ENCODE measurements at regions not wholly inside any gene's neighbourhood (a gene's known extent, or its start where the extent isn't known, plus 50 kb on each side); places are given as distances from the start of the nearest gene placed in this dataset.
"Not testable (repeated sequence)": the region's sequence is repeated elsewhere in the genome, so short reads cannot be mapped to it uniquely, and the experiment has no call there.

DNA sequence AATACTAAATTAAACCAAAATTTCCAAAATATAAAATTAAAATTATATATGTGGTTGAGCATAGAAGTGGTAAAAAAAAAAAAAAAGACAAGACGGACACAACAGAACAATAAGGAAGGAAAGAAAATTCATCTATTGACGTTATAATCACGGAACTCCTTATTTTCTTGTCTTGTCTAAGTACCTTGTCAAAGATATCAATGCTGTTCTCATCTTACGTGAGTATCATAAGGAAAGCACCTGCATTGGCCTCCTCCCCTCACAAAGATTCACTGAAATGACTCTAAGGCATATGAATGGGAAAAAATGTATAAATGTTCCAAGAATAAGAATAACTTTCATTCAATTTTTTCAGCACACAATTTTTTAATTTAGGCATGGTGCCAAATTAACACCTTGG is 135.4 kb downstream of the PPP1R3A start:
- DNase-seq (ENCODE audit: low read depth), result no peak

- no peak for DNase-seq (ENCODE audit: low read depth)
These were observed 143.0 kb downstream of the PPP1R3A start for GRCh38 chr7:113775804-113776203.

DNA sequence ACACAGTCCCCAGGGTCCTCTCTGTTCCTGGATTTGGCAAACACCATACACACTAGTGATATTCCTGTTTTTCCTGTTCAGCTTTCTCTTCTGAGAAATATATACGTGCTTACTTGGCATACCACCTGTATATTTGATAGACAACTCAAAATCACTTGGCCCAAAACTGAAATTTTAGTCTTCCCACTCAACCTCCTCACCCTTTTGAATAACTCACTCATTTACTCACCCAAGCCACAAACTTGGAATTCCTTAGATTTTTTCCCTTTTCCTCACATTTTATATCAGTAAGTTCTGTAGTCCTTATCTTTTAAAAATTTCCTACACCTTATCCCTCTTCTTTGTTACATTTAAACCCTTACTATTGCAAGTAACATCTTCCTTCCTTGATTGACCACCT is 143.4 kb downstream of the PPP1R3A start:
- no peak for DNase-seq (ENCODE audit: low read depth)

DNA sequence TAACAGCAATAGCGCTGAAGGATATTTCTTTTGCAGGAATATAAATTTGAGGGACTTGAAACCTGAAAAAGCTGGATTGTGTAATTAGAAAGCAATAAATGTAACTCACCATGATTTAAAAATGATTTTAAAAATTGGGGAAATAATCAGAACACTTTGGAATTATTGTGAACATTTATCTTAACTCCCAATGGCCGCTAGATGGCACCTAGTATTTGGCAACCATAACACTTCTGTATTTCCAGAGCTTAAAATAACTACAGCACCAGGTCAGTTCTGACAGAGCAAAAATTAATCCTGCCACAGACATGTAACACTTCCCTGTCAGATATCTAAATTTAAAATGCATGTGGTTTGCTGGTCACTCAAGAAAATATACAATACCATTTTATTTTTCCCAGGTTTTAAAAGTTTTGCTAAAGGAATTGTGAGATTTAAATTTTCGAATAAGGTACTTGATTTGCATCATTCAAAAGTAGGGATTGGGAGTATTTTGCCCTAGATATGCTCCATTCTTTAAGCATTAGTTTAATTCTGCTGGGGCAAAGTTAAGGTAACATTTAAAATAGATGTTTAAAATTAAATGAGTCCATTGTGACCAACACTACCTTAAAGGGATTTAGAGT is 144.5 kb downstream of the PPP1R3A start:
- DNase-seq (ENCODE audit: low read depth), result no peak

DNA sequence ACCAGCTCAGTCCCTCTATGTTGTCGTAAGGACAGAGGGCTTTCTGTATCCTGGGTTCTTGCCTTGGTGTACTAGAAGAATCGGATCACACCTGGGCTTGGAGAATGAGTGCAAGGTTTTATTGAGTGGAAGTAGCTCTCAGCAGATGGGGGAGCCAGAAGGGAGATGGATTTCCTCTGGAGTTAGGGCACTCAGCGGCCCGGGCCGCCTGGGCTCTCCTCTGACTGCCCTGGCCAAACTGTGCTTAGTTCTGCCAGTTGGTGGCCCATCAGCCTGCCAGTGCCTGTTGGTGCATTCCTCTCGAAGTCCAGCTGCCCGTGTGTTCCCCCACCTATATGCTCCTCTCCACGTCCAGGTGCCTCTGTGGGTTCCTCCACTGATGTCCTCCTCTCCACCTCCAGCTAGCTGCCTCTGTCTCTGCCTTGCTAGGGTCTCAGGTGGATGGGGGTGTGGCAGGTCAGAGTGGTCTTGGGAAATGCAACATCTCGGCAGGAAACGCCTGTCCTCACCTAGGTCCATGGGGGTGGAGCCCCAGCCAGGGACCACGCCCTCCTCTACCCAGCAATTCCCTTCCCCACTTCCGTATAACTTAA is 148.6 kb downstream of the PPP1R3A start:
- DNase-seq (ENCODE audit: low read depth), result no peak

DNA sequence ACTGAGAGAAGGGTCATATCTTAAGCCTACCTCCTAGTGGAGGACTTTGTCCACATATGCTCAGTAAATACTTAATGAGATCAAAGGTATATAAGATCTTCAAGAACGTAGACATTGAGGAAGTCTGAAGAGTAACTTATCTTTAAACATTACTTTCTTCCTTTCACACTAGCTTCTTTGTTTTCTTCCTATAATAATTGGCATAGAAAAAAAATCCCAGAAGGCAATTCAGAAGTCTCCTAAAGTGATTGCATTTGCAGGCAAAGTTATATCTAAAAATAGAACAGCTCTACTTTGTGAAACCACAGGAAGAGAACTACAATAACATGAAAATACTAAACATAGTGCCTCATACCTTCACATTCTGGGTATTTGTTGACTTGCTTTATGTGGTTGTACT is 150.4 kb downstream of the PPP1R3A start:
- no peak for DNase-seq (ENCODE audit: low read depth)

DNA sequence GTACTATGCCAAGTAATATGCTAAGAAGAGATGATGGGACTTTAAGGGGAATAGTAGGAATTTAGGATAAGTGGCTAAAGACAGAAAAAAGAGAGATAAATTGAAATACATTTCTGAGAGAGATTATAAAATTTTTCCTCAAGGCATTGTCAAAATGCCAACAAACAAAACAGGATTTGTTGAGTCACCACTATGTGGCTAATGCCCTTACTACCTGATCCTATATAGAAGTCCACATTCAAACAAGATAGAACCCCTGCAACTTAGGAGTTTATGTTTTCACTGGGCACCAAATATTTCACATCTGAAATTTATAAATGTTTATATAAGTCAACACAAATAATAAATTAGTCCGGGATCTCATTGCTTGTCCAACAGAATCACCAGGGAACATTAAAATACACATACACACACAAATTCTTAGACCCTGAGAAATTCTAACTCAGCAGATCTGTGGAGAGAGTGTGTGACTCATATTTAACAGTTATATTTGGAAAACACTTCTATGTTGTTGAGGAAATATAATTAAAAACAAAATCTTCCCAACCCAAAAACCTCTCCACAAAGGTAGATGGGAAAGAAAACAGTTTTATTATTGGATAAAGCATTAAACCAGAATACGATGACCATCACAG is 154.3 kb downstream of the PPP1R3A start:
- DNase-seq (ENCODE audit: low read depth), result no peak

DNA sequence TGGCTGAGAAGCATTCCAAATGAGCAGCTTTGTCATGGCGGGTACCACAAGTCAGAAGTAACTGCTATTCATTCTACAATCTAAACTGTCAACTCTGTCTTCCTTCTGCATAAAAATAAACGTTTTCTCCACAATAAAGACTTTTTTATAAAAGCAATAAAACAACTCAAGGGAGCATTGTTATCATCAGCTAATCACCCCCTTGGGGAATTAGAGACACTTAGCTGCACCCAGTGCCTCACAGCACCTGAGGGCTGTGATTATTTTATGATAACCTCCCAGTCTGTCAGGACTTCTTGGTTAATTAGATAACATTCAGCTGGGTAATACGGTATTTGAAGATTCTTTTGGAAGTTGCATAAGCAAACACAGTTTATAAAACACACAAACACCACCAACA is 155.6 kb downstream of the PPP1R3A start:
- DNase-seq (ENCODE audit: low read depth), result no peak

DNA sequence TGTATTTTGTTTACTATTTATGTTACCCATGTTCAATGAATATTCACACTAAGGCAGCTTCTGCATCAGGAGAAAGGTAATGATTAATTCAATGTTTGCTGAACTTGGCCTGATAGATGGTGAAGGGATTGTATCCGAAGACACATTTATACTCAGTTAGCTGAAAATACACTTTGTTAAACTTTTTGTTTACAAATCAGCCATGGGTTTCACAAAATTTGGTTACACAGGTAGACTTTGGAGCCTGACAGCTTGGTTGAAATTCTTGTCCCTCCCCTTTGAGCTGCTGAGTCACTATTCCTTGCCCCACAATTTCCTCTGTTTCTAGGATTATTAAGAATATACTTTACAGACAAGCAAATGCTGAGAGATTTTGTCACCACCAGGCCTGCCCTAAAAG is 162.6 kb downstream of the PPP1R3A start:
- DNase-seq (ENCODE audit: low read depth), result no peak

GRCh38 chr7:113752689-113753088 is 166.1 kb downstream of the PPP1R3A start:
- DNase-seq (ENCODE audit: low read depth), result no peak

GRCh38 chr7:113752289-113752688 is 166.5 kb downstream of the PPP1R3A start:
- no peak for DNase-seq (ENCODE audit: low read depth)

DNA sequence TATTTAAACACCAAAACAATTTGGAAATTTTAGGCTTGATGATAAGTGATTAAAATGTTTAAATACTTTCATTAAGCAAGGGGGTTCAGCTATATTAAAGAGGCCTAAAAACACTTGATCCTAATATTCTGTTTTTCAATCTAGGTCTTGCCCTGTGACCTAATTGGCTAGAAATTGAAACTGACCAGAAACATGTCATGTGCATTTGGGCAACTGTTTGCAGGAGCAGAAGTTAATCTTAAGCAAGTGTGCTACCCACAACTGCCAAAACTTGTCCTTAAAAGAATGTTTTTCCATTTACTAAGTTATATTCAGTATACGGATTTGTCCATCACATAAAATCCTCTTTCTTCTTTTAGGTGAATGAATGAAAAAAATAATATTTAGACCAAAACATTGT is 167.3 kb downstream of the PPP1R3A start:
- DNase-seq (ENCODE audit: low read depth), result no peak

DNA sequence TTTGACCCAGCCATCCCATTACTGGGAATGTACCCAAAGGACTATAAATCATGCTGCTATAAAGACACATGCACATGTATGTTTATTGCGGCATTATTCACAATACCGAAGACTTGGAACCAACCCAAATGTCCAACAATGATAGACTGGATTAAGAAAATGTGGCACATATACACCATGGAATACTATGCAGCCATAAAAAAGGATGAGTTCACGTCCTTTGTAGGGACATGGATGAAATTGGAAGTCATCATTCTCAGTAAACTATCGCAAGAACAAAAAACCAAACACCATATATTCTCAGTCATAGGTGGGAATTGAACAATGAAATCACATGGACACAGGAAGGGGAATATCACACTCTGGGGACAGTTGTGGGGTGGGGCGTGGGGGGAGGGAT is 170.4 kb downstream of the PPP1R3A start:
- not testable (repeated sequence) for DNase-seq (ENCODE audit: low read depth)

- DNase-seq (ENCODE audit: low read depth), result not testable (repeated sequence)
These were observed 175.8 kb downstream of the PPP1R3A start for GRCh38 chr7:113742946-113743431.

GRCh38 chr7:113742377-113742776 is 176.4 kb downstream of the PPP1R3A start:
- no peak for DNase-seq (ENCODE audit: low read depth)

DNA sequence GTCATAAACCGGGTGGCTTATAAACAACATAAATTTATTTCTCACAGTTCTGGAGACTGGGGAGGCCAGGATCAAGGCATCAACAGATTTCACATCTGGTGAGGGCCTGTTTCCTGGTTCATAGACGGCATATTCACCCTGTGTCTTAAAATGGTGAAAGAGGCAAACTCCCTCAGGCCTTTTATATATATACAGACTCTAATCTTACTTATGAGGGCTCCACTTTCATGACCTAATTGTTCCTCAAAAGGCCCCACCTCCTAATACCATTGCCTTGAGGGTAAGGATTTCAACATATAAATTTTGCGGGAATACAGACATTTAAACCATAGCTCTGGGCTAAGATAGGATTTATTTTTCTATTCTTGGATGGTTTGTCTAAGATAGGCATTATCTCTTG is 187.2 kb downstream of the PPP1R3A start:
- DNase-seq (ENCODE audit: low read depth), result no peak

DNA sequence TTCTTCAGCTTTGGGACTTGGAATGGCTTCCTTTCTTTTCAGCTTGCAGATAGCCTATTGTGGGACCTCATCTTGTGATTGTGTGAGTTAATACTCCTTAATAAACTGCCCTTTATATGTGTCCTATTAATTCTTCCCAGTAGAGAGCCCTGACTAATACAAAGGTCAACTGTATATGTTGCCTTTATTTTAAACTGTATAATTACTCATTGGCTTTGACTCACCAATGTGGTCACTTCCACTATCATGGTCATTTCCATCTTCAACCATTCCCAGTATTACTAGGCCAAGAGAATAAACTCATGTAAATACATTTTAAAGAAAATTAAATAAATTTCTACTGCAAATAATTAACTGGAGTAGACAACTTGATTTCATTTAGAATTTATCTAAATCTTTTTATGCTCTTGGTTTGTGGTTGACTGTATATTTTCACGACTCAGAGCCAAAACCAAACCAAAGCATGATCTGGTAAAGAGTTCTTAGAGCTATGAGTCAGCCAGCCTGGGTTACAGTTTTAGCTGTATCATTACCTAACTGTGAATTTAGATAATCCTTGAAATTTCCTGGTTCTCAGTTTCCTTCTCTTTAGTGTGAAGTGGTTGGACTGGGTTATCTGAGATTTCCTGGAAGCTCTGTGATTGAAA is 188.4 kb downstream of the PPP1R3A start:
- DNase-seq (ENCODE audit: low read depth), result no peak

DNA sequence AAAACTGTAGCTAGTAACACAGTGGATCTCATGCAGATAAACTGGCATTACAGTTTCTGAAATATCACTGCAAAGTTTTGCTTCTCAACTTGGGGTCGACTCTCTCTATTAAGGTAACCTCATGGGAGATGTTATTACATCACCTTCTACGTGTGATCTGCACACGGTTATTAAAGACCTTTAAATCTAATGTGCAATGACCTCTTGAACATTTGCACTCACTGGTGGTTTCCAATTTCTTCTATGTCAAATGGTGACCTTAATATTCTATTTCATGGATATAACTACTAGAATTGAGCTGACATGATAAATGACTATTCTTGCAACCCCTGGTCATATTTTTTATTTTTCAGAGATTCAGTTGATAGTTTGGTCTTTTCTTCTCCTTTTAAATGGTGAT is 191.3 kb downstream of the PPP1R3A start:
- DNase-seq (ENCODE audit: low read depth), result no peak

- no peak for DNase-seq (ENCODE audit: low read depth)
These were observed 196.8 kb downstream of the PPP1R3A start for GRCh38 chr7:113722006-113722405.

GRCh38 chr7:113717739-113718138 is 201.1 kb downstream of the PPP1R3A start:
- no peak for DNase-seq (ENCODE audit: low read depth)

DNA sequence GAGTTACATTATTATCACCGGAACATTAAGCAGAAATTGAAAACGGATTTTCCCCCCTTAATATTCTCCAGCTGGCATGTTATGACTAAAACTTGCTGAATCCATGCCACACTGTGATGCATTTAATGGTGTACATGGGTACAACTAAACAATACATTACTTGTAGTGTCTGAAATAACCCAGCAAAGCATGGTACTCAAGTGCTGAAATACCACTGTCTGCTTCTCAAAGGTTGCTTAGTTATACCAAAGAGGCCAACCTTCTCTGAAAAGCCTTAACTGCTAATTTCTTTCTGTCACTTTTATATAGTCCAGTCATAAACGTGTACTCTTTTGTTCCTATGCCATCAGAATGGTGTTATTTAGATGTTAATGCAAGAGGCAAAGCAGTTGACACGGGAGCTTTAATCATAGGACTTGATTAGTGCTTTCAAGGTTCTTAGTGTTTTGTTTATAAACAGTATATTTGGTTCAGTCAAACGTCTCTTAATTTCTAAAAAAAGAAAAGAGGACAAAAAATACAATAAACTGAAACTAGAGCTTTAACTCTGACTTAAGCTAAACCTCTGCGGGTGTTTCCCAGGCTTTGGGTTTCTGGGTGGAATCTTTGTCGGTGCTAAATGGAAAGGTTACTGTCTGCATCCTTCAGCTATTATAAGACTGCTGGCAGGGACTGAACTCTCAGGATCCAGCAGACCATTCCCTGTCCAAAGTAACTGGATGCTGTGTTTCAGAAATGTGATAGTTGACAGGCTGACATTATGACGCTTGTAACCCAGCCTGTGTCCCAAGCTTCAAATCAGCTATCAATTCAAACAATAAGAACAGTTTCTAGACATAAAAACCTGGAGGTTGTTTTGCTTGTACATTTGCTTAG is 202.6 kb downstream of the PPP1R3A start:
- no peak for DNase-seq (ENCODE audit: low read depth)

DNA sequence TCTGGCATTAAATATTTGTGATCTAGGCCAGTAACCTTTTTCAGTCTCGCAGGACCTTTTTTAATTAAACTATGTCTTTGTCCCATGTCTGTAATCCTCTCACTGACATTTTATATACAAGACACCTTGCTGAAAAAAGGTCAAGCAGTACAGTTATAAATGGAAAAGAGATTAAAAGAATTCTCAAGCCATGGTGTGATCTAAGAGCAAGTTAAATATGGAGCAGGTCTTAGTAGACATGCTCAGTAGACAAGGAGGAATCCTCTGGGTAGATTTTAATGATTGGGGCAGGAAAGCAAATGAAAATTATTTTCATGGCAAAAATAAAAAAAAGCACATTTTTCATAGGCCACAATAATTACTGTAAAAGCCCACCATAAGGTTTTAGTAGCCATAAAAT is 203.5 kb downstream of the PPP1R3A start:
- no peak for DNase-seq (ENCODE audit: low read depth)
